ENCODE measurements at regions not wholly inside any gene's neighbourhood (a gene's known extent, or its start where the extent isn't known, plus 50 kb on each side); places are given as distances from the start of the nearest gene placed in this dataset.
"Not testable (repeated sequence)": the region's sequence is repeated elsewhere in the genome, so short reads cannot be mapped to it uniquely, and the experiment has no call there.

DNA sequence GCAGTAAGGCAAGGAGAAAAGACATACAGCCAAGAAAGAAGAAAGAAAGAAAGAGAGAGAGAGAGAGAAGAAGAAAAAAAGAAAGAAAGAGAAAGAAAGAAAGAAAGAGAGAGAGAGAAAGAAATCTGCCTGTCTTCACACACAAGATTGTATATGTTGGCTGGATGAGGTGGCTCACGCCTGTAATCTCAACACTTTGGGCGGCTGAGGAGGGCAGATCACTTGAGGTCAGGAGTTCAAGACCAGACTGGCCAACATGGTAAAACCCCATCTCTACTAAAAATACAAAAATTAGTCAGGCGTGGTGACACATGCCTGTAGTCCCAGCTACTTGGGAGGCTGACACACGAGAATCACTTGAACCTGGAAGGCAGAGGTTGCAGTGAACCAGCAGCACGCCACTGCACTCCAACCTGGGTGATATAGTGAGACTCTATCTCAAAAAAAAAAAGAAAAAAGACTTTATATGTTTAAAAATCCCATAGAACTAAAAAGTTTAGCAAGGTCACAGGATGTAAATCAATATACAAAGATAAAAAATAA is 89.0 kb downstream of the C9orf50 start:
- TF ChIP-seq, protein P1, sequence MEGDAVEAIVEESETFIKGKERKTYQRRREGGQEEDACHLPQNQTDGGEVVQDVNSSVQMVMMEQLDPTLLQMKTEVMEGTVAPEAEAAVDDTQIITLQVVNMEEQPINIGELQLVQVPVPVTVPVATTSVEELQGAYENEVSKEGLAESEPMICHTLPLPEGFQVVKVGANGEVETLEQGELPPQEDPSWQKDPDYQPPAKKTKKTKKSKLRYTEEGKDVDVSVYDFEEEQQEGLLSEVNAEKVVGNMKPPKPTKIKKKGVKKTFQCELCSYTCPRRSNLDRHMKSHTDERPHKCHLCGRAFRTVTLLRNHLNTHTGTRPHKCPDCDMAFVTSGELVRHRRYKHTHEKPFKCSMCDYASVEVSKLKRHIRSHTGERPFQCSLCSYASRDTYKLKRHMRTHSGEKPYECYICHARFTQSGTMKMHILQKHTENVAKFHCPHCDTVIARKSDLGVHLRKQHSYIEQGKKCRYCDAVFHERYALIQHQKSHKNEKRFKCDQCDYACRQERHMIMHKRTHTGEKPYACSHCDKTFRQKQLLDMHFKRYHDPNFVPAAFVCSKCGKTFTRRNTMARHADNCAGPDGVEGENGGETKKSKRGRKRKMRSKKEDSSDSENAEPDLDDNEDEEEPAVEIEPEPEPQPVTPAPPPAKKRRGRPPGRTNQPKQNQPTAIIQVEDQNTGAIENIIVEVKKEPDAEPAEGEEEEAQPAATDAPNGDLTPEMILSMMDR (IDR thresholded peaks at IDR 0.05), result not testable (repeated sequence)
- not testable (repeated sequence) for TF ChIP-seq POLR2A (IDR thresholded peaks at IDR 0.05)

All from heart left ventricle (tissue), 13 donors.